ENCODE measurements at regions not wholly inside any gene's neighbourhood (a gene's known extent, or its start where the extent isn't known, plus 50 kb on each side); places are given as distances from the start of the nearest gene placed in this dataset.
A peak's percentile ranks its signal among the peaks of the same experiment; 100 is the strongest.

- Histone ChIP-seq H3K56ac (ENCODE audit: low read length) (peak overlapping the region; percentile 37), H3K79me1 (ENCODE audit: low read length) (no peaks in the 10 kb centered on the region), H2BK15ac (replicated peaks; ENCODE audit: low read depth) (no peak overlapping the region), H4K8ac (ENCODE audit: low read depth, low read length) (no peak overlapping the region), H2AK5ac (ENCODE audit: low read length) (no peak overlapping the region), H3K4me2 (ENCODE audit: low read length) (no peak overlapping the region), H3K18ac (ENCODE audit: low read length) (peak overlapping the region; percentile 91), H3K23ac (ENCODE audit: low read length) (no peak overlapping the region), H4K5ac (ENCODE audit: low read length) (no peak overlapping the region), H3K36me3 (ENCODE audit: control insufficient read depth, insufficient read depth, low read length) (no peaks in the 10 kb centered on the region), H3K4ac (ENCODE audit: low read depth, low read length) (no peak overlapping the region), H3K27ac (ENCODE audit: low read depth, low read length) (no peak overlapping the region), H3K4me1 (ENCODE audit: control insufficient read depth, low read depth, low read length) (peaks cover 11% of the 10 kb centered on the region), H2BK120ac (ENCODE audit: low read depth, low read length) (peak overlapping the region; percentile 31), H3K4me3 (ENCODE audit: low read length) (no peak overlapping the region), H3K9ac (ENCODE audit: low read length) (no peak overlapping the region), H3K79me2 (ENCODE audit: control insufficient read depth, insufficient read depth, low read length) (no peaks in the 10 kb centered on the region), H2BK5ac (ENCODE audit: low read length) (peak overlapping the region; percentile 66), H3K27me3 (ENCODE audit: insufficient read depth, low read length, poor library complexity) (no peaks in the 10 kb centered on the region)
- no CpG with 5 or more reads among the region's 9 CpGs for WGBS (ENCODE audit: extremely low coverage, insufficient coverage, low lambda C conversion rate)
- DNase-seq, result no peak
These were observed 240.9 kb upstream of the CAMK1G start for GRCh38 chr1:209342441-209343175.

- Histone ChIP-seq H3K18ac (ENCODE audit: low read length) (no peak overlapping the region), H2AK5ac (ENCODE audit: low read length) (peak overlapping the region; percentile 81), H3K4me2 (ENCODE audit: low read length) (no peak overlapping the region), H3K36me3 (ENCODE audit: control insufficient read depth, insufficient read depth, low read length) (no peaks in the 10 kb centered on the region), H3K23ac (ENCODE audit: low read length) (no peak overlapping the region), H3K79me1 (ENCODE audit: low read length) (no peaks in the 10 kb centered on the region), H2BK15ac (replicated peaks; ENCODE audit: low read depth) (no peak overlapping the region), H3K4ac (ENCODE audit: low read depth, low read length) (no peak overlapping the region), H2BK5ac (ENCODE audit: low read length) (peak overlapping the region; percentile 23), H4K8ac (ENCODE audit: low read depth, low read length) (no peak overlapping the region), H3K56ac (ENCODE audit: low read length) (no peak overlapping the region), H3K27ac (ENCODE audit: low read depth, low read length) (no peak overlapping the region), H3K79me2 (ENCODE audit: control insufficient read depth, insufficient read depth, low read length) (no peaks in the 10 kb centered on the region), H3K27me3 (ENCODE audit: insufficient read depth, low read length, poor library complexity) (no peaks in the 10 kb centered on the region), H3K4me3 (ENCODE audit: low read length) (no peak overlapping the region), H3K9ac (ENCODE audit: low read length) (no peak overlapping the region), H4K5ac (ENCODE audit: low read length) (peak overlapping the region; percentile 8), H2BK120ac (ENCODE audit: low read depth, low read length) (no peak overlapping the region), H3K4me1 (ENCODE audit: control insufficient read depth, low read depth, low read length) (peaks cover 11% of the 10 kb centered on the region)
- no CpG with 5 or more reads among the region's 4 CpGs for WGBS (ENCODE audit: extremely low coverage, insufficient coverage, low lambda C conversion rate)
- no peak for DNase-seq
These were observed 240.0 kb upstream of the CAMK1G start for GRCh38 chr1:209343511-209343910.

GRCh38 chr1:209344156-209344555, 239.4 kb upstream of the CAMK1G start:
- H2BK5ac ChIP-seq (ENCODE audit: low read length), result no peak overlapping the region
- H3K27me3 ChIP-seq (ENCODE audit: insufficient read depth, low read length, poor library complexity), result no peaks in the 10 kb centered on the region
- H3K56ac ChIP-seq (ENCODE audit: low read length), result peak overlapping the region; percentile 3
- H3K9ac ChIP-seq (ENCODE audit: low read length), result no peak overlapping the region
- no peak overlapping the region for H3K23ac ChIP-seq (ENCODE audit: low read length)
- H2BK120ac ChIP-seq (ENCODE audit: low read depth, low read length), result no peak overlapping the region
- no CpG with 5 or more reads among the region's 2 CpGs for WGBS (ENCODE audit: extremely low coverage, insufficient coverage, low lambda C conversion rate)
- no peak overlapping the region for H3K18ac ChIP-seq (ENCODE audit: low read length)
- DNase-seq, result no peak
- no peak overlapping the region for H3K27ac ChIP-seq (ENCODE audit: low read depth, low read length)
- H3K79me2 ChIP-seq (ENCODE audit: control insufficient read depth, insufficient read depth, low read length), result no peaks in the 10 kb centered on the region
- H3K4me1 ChIP-seq (ENCODE audit: control insufficient read depth, low read depth, low read length), result peaks cover 11% of the 10 kb centered on the region
- H4K5ac ChIP-seq (ENCODE audit: low read length), result no peak overlapping the region
- no peak overlapping the region for H2BK15ac ChIP-seq (replicated peaks; ENCODE audit: low read depth)
- peak overlapping the region; percentile 53 for H2AK5ac ChIP-seq (ENCODE audit: low read length)
- no peaks in the 10 kb centered on the region for H3K79me1 ChIP-seq (ENCODE audit: low read length)
- H3K36me3 ChIP-seq (ENCODE audit: control insufficient read depth, insufficient read depth, low read length), result no peaks in the 10 kb centered on the region
- no peak overlapping the region for H3K4me3 ChIP-seq (ENCODE audit: low read length)
- no peak overlapping the region for H3K4ac ChIP-seq (ENCODE audit: low read depth, low read length)
- no peak overlapping the region for H4K8ac ChIP-seq (ENCODE audit: low read depth, low read length)
- H3K4me2 ChIP-seq (ENCODE audit: low read length), result no peak overlapping the region

- no peaks in the 10 kb centered on the region for H3K27me3 ChIP-seq (ENCODE audit: insufficient read depth, low read length, poor library complexity)
These were observed 233.9 kb upstream of the CAMK1G start for GRCh38 chr1:209349363-209350308.

GRCh38 chr1:209353053-209353452, 230.5 kb upstream of the CAMK1G start:
- no peak overlapping the region for H4K5ac ChIP-seq (ENCODE audit: low read length)
- WGBS (ENCODE audit: extremely low coverage, insufficient coverage, low lambda C conversion rate), result no CpG with 5 or more reads among the region's 3 CpGs
- peak overlapping the region; percentile 26 for H3K56ac ChIP-seq (ENCODE audit: low read length)
- H2AK5ac ChIP-seq (ENCODE audit: low read length), result peak overlapping the region; percentile 89
- H3K27me3 ChIP-seq (ENCODE audit: insufficient read depth, low read length, poor library complexity), result no peaks in the 10 kb centered on the region
- H3K4me3 ChIP-seq (ENCODE audit: low read length), result no peak overlapping the region
- no peak overlapping the region for H3K27ac ChIP-seq (ENCODE audit: low read depth, low read length)
- H3K79me1 ChIP-seq (ENCODE audit: low read length), result no peaks in the 10 kb centered on the region
- no peak overlapping the region for H2BK120ac ChIP-seq (ENCODE audit: low read depth, low read length)
- no peak overlapping the region for H3K23ac ChIP-seq (ENCODE audit: low read length)
- no peak overlapping the region for H2BK5ac ChIP-seq (ENCODE audit: low read length)
- DNase-seq, result no peak
- no peak overlapping the region for H4K8ac ChIP-seq (ENCODE audit: low read depth, low read length)
- no peak overlapping the region for H3K4ac ChIP-seq (ENCODE audit: low read depth, low read length)
- peaks cover 6% of the 10 kb centered on the region for H3K4me1 ChIP-seq (ENCODE audit: control insufficient read depth, low read depth, low read length)
- no peaks in the 10 kb centered on the region for H3K79me2 ChIP-seq (ENCODE audit: control insufficient read depth, insufficient read depth, low read length)
- no peak overlapping the region for H3K9ac ChIP-seq (ENCODE audit: low read length)
- no peak overlapping the region for H3K4me2 ChIP-seq (ENCODE audit: low read length)
- H3K18ac ChIP-seq (ENCODE audit: low read length), result peak overlapping the region; percentile 30
- no peak overlapping the region for H2BK15ac ChIP-seq (replicated peaks; ENCODE audit: low read depth)
- H3K36me3 ChIP-seq (ENCODE audit: control insufficient read depth, insufficient read depth, low read length), result no peaks in the 10 kb centered on the region

More at GRCh38 chr1:209349363-209350308, 233.9 kb upstream of the CAMK1G start:
- Histone ChIP-seq H3K4ac (ENCODE audit: low read depth, low read length) (no peak overlapping the region), H2BK120ac (ENCODE audit: low read depth, low read length) (no peak overlapping the region), H3K79me1 (ENCODE audit: low read length) (no peaks in the 10 kb centered on the region), H4K8ac (ENCODE audit: low read depth, low read length) (no peak overlapping the region), H3K4me2 (ENCODE audit: low read length) (no peak overlapping the region), H3K27ac (ENCODE audit: low read depth, low read length) (no peak overlapping the region), H3K36me3 (ENCODE audit: control insufficient read depth, insufficient read depth, low read length) (no peaks in the 10 kb centered on the region), H3K79me2 (ENCODE audit: control insufficient read depth, insufficient read depth, low read length) (no peaks in the 10 kb centered on the region), H2AK5ac (ENCODE audit: low read length) (no peak overlapping the region), H2BK15ac (replicated peaks; ENCODE audit: low read depth) (no peak overlapping the region), H3K23ac (ENCODE audit: low read length) (no peak overlapping the region), H3K4me1 (ENCODE audit: control insufficient read depth, low read depth, low read length) (no peaks in the 10 kb centered on the region), H3K56ac (ENCODE audit: low read length) (no peak overlapping the region), H2BK5ac (ENCODE audit: low read length) (no peak overlapping the region), H3K9ac (ENCODE audit: low read length) (no peak overlapping the region), H3K4me3 (ENCODE audit: low read length) (no peak overlapping the region), H3K18ac (ENCODE audit: low read length) (no peak overlapping the region), H4K5ac (ENCODE audit: low read length) (no peak overlapping the region)
- no CpG with 5 or more reads among the region's 9 CpGs for WGBS (ENCODE audit: extremely low coverage, insufficient coverage, low lambda C conversion rate)
- DNase-seq, result peak; percentile 81
